Hepatocyte (in vitro differentiated cells): ENCODE measurements at regions not wholly inside any gene's neighbourhood (a gene's known extent, or its start where the extent isn't known, plus 50 kb on each side); places are given as distances from the start of the nearest gene placed in this dataset.

ENCODE experiments used
- CTCF ChIP-seq: fragments of 200-600 bp; sonication (generic); IDR thresholded peaks from 2 replicates; pipeline ENCODE4 v1.5.1; 2016; ENCODE audit warnings: antibody characterized with exemption, mild to moderate bottlenecking; ENCODE audit not compliant: poor library complexity
- EZH2 ChIP-seq: fragments of 200-600 bp; sonication (generic); IDR thresholded peaks from 2 replicates; pipeline ENCODE4 v1.6.1; 2016; ENCODE audit warnings: antibody characterized with exemption, mild to moderate bottlenecking, borderline replicate concordance

GRCh38 chr17:79363552-79364275, 247.1 kb downstream of the RBFOX3 start:
- no peak for TF ChIP-seq EZH2
- TF ChIP-seq CTCF = no peak
